IPS-11a (cell line): ENCODE measurements at regions not wholly inside any gene's neighbourhood (a gene's known extent, or its start where the extent isn't known, plus 50 kb on each side); places are given as distances from the start of the nearest gene placed in this dataset.
"Not testable (repeated sequence)": the region's sequence is repeated elsewhere in the genome, so short reads cannot be mapped to it uniquely, and the experiment has no call there.

Source experiments
- H3K4me3 ChIP-seq: one replicate; pipeline ENCODE4 v1.5.1; 2013; ENCODE audit warnings: low read depth, low read length, control low read depth

GRCh38 chr1:241447031-241447644, 72.4 kb downstream of the FH start:
- no peak overlapping the region for H3K4me3 ChIP-seq

GRCh38 chr1:241444836-241445235, 74.7 kb downstream of the FH start:
- no peak overlapping the region for H3K4me3 ChIP-seq

GRCh38 chr1:241443561-241443960, 76.0 kb downstream of the FH start:
- H3K4me3 ChIP-seq: no peak overlapping the region

GRCh38 chr1:241442686-241443085, 76.9 kb downstream of the FH start:
- H3K4me3 ChIP-seq: no peak overlapping the region

GRCh38 chr1:241440904-241441303, 78.7 kb downstream of the FH start:
- no peak overlapping the region for H3K4me3 ChIP-seq

- not testable (repeated sequence) for H3K4me3 ChIP-seq
These were observed 80.9 kb downstream of the FH start for GRCh38 chr1:241438686-241439085.

GRCh38 chr1:241432241-241432640, 75.2 kb upstream of the RGS7 start:
- no peak overlapping the region for H3K4me3 ChIP-seq

- H3K4me3 ChIP-seq: not testable (repeated sequence)
These were observed 68.1 kb upstream of the RGS7 start for GRCh38 chr1:241425091-241425490.

GRCh38 chr1:241424480-241424971, 67.5 kb upstream of the RGS7 start:
- H3K4me3 ChIP-seq: peak overlapping the region; percentile 56

- peak overlapping the region; percentile 56 for H3K4me3 ChIP-seq
These were observed 66.8 kb upstream of the RGS7 start for GRCh38 chr1:241423541-241424479.

GRCh38 chr1:241422470-241422869, 65.5 kb upstream of the RGS7 start:
- H3K4me3 ChIP-seq: no peak overlapping the region

GRCh38 chr1:241419986-241420385, 63.0 kb upstream of the RGS7 start:
- H3K4me3 ChIP-seq: no peak overlapping the region

GRCh38 chr1:241417258-241417657, 60.3 kb upstream of the RGS7 start:
- no peak overlapping the region for H3K4me3 ChIP-seq

GRCh38 chr1:241413974-241414373, 57.0 kb upstream of the RGS7 start:
- H3K4me3 ChIP-seq: no peak overlapping the region

GRCh38 chr1:241413386-241413785, 56.4 kb upstream of the RGS7 start:
- H3K4me3 ChIP-seq: no peak overlapping the region

GRCh38 chr1:241412646-241413045, 55.6 kb upstream of the RGS7 start:
- H3K4me3 ChIP-seq: no peak overlapping the region

- no peak overlapping the region for H3K4me3 ChIP-seq
These were observed 54.9 kb upstream of the RGS7 start for GRCh38 chr1:241411776-241412338.

- H3K4me3 ChIP-seq: no peak overlapping the region
These were observed 54.2 kb upstream of the RGS7 start for GRCh38 chr1:241411056-241411775.

GRCh38 chr1:241408170-241408569, 51.2 kb upstream of the RGS7 start:
- H3K4me3 ChIP-seq: no peak overlapping the region
